ENCODE measurements at regions not wholly inside any gene's neighbourhood (a gene's known extent, or its start where the extent isn't known, plus 50 kb on each side); places are given as distances from the start of the nearest gene placed in this dataset.
"Not testable (repeated sequence)": the region's sequence is repeated elsewhere in the genome, so short reads cannot be mapped to it uniquely, and the experiment has no call there.

DNA sequence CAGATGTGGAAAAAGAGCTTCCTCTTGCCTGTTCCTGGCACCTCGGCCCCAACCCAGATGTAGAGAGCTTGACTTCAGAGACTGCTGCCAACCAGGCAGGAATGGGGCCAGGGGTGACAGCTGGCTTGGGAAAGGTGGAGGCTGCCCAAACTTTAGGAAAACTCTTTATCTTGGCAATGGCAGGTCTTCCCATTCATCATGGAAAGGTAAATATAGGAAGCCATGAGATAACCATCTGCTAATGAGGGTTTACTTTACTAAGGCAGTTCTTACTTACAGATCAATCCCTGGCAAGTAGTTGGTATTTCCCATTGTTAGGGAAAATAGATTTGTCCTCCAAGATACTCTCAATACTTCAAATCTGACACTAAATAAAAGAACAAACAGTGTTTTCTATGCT is 143.1 kb upstream of the NUDT4 start:
- intact Hi-C loops (cut with DNase I, micrococcal nuclease) = no loop called here
- Histone ChIP-seq H3K4me3 (no peak overlapping the region), H3K4me1 (ENCODE audit: low read depth) (no peaks in the 10 kb centered on the region), H3K36me3 (ENCODE audit: low read depth) (no peaks in the 10 kb centered on the region), H3K9me3 (peaks cover 4% of the 10 kb centered on the region)
- ATAC-seq (no peak), DNase-seq (no peak)
- TF ChIP-seq, protein P1, sequence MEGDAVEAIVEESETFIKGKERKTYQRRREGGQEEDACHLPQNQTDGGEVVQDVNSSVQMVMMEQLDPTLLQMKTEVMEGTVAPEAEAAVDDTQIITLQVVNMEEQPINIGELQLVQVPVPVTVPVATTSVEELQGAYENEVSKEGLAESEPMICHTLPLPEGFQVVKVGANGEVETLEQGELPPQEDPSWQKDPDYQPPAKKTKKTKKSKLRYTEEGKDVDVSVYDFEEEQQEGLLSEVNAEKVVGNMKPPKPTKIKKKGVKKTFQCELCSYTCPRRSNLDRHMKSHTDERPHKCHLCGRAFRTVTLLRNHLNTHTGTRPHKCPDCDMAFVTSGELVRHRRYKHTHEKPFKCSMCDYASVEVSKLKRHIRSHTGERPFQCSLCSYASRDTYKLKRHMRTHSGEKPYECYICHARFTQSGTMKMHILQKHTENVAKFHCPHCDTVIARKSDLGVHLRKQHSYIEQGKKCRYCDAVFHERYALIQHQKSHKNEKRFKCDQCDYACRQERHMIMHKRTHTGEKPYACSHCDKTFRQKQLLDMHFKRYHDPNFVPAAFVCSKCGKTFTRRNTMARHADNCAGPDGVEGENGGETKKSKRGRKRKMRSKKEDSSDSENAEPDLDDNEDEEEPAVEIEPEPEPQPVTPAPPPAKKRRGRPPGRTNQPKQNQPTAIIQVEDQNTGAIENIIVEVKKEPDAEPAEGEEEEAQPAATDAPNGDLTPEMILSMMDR (IDR thresholded peaks at IDR 0.05) = no peak

DNA sequence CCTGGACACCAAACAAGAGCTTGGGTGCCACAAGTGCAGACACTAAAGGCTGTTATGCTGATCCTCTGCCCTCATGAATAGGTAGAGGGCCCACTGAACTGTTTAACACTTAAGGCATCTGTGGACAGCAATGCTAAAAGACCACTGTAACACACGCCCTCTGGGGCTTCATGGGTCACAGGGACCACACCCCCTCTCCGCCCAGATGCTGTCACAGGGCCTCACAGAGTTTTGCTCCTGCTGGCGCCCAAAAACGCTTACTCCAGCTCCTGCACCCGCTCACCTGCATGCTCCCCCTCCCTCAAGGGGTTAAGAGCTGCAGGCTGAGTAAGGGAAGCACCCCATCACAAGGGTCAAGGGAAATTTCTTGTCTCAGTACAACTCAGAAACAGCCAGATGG is 141.8 kb upstream of the NUDT4 start:
- H3K4me3 ChIP-seq = no peak overlapping the region
- H3K9me3 ChIP-seq = peaks cover 4% of the 10 kb centered on the region
- TF ChIP-seq, protein P1 (IDR thresholded peaks at IDR 0.05) = no peak
- intact Hi-C loops (cut with DNase I, micrococcal nuclease) = no loop called here
- DNase-seq = no peak
- H3K4me1 ChIP-seq (ENCODE audit: low read depth) = no peaks in the 10 kb centered on the region
- no peaks in the 10 kb centered on the region for H3K36me3 ChIP-seq (ENCODE audit: low read depth)
- ATAC-seq = no peak

DNA sequence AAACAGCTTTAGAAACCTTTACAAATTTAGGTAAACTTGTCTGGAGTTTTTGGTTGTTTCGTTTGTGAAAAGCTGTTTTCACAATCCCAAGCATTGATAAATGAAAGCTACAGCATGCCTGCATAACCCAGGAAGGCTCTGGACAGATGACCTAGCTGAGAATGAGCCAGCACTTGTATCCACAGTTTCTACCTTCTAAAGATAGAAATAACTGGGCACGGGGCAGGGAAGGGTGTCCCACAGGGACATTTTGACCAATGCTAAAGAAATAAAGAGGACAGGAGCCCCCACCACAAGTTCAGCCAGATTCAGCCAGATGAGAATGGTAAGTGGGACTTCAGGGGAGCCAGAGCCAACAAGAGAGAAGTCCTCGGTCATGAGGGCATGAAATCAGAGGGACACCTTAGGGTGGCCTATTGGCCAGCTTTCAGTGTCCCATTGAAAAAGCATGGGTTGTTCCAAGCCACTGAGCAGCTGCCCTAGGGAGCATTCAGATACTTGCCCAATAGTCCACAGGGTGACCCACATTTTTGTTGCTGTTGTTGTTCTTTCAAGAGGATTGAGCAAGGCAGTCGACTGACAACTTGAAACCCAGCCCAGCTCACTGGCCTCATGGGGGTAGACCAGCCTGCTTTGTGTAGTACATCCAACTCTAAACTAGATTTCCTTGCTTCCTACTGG is 140.3 kb upstream of the NUDT4 start:
- intact Hi-C loops (cut with DNase I, micrococcal nuclease) = no loop called here
- Histone ChIP-seq H3K4me1 (ENCODE audit: low read depth) (no peaks in the 10 kb centered on the region), H3K4me3 (no peak overlapping the region), H3K36me3 (ENCODE audit: low read depth) (no peaks in the 10 kb centered on the region), H3K9me3 (peaks cover 4% of the 10 kb centered on the region)
- no peak for DNase-seq
- TF ChIP-seq, protein P1 (IDR thresholded peaks at IDR 0.05) = no peak
- no peak for ATAC-seq

DNA sequence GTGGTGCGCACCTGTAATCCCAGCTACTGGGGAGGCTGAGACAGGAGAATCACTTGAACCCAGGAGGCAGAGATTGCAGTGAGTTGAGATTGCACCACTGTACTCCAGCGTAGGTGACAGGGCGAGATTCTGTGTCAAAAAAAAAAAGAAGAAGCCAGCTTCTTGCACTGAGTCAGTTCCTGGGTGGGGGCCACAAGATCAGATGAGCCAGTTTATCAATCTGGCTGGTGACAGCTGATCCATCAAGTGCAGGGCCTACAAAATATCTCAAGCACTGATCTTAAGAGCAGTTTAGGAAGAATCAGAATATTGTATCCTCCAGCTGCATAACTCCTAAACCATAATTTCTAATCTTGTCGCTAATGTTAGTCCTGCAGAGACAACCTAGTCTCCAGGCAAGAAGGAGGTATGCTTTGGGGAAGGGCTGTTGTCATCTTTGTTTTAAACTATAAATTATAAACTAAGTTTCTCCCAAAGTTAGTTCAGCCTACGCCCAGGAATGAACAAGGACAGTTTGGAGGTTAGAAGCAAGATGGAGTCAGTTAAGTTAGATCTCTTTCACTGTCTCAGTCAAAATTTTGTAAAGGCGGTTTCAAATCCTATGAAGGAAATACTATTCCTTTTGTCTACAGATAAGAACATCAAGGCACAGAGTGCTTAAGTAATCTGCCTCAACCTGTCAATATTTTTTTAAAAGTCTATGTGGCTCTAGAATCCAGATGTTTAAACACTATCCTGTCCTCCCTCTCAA is 139.0 kb upstream of the NUDT4 start:
- H3K9me3 ChIP-seq; DNase-seq; intact Hi-C loops (cut with DNase I, micrococcal nuclease); H3K4me3 ChIP-seq; H3K4me1 ChIP-seq (ENCODE audit: low read depth); ATAC-seq; H3K36me3 ChIP-seq (ENCODE audit: low read depth): not testable (repeated sequence)

DNA sequence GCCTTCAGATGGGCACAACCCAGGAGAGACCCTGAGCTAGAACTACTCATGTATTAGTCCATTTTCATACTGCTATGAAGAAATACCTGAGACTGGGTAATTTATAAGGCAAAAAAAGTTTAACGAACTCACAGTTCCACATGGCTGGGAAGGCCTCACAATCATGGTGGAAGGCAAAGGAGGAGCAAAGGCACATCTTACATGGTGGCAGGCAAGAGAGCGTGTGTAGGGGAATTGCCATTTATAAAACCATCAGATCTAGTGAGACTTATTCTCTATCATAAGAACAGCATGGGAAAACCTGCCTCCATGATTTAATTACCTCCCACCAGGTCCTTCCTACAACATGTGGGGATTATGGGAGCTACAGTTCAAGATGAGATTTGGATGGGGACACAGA is 137.9 kb upstream of the NUDT4 start:
- DNase-seq; H3K36me3 ChIP-seq (ENCODE audit: low read depth); intact Hi-C loops (cut with DNase I, micrococcal nuclease); H3K4me3 ChIP-seq; H3K9me3 ChIP-seq; ATAC-seq: not testable (repeated sequence)
- H3K4me1 ChIP-seq (ENCODE audit: low read depth) = peaks cover 11% of the 10 kb centered on the region

DNA sequence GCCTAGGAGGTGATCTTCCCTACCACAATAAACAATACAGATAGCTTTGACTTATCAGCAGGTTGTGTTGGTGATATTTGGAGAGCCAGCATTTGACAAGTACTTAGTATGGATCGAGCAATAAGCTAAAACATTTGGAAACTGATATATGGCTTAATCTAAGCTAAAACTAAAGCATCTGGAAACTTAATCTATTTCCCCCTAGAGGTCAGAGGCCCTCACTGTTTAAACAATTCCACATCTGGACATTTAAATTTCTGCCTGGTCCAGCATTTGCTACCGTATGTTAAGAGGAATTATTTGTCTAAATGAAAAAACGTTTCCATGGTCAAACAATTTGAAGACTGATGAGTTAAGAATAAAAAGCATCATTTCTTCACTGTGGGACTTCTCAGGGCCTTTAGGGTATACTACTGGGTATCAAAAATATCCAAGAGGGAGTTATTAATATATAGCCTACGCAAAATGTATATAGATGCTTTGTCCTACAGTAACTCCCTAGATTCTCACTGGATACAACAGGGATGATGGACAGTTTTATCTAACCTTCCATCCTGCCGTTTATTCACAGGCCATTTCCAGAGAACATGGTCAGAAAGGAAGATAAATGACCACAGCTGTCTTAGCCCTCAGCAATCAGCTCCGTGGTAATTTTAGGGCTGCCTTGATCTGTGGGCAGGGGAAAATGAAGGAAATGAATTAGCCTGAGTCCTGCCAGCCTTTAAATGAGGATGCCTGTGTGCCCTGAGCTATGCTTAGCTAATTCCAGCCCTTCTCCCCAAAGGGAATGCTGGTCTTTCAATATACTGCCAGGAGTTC is 135.4 kb upstream of the NUDT4 start:
- intact Hi-C loops (cut with DNase I, micrococcal nuclease) = no loop called here
- no peak for ATAC-seq

More for the DNA sequence above, 135.4 kb upstream of the NUDT4 start:
- TF ChIP-seq, protein P1 (IDR thresholded peaks at IDR 0.05) = no peak
- Histone ChIP-seq H3K9me3 (peaks cover 4% of the 10 kb centered on the region), H3K36me3 (ENCODE audit: low read depth) (no peaks in the 10 kb centered on the region), H3K4me3 (no peak overlapping the region), H3K4me1 (ENCODE audit: low read depth) (peaks cover 16% of the 10 kb centered on the region)
- DNase-seq = no peak

All from mucosa of descending colon (tissue), 3 donors.